ENCODE measurements at regions not wholly inside any gene's neighbourhood (a gene's known extent, or its start where the extent isn't known, plus 50 kb on each side); places are given as distances from the start of the nearest gene placed in this dataset.

DNA sequence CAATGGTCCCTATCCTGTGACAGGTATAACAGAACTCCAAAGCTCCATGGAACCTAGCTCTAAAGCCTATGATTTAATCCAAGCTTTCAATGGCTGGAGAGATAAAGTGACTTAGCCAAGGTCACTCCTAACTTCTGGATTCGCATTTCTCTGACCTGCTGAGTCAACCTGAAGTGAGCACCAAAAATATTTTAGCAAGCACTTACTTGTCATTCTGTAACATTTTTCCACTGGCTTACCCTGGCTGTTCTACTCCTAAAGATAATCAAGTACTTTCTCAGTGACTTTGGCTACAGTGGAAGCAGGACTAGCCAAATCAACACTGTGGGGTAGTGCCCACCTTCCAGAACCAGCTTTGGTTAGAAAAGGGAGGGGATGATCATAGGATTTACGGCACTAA lies 188.3 kb downstream of the OGFRL1 start:
- H3K27ac ChIP-seq (ENCODE audit: insufficient read length, low read depth, low read length) = no peak overlapping the region

More for the DNA sequence above, 188.3 kb downstream of the OGFRL1 start:
- Histone ChIP-seq H2BK12ac (ENCODE audit: insufficient read length, low read depth, low read length) (no peak overlapping the region), H3K56ac (ENCODE audit: insufficient read length, low read depth, low read length) (no peak overlapping the region), H2BK5ac (ENCODE audit: insufficient read length, low read length) (no peak overlapping the region), H2BK15ac (ENCODE audit: low read depth, low read length) (no peak overlapping the region), H3K23ac (ENCODE audit: insufficient read length, low read depth, low read length) (no peak overlapping the region), H3K18ac (ENCODE audit: insufficient read length, low read depth, low read length) (no peak overlapping the region), H3K79me1 (ENCODE audit: insufficient read depth, low read depth, low read length, poor library complexity, severe bottlenecking) (no peaks in the 10 kb centered on the region), H4K91ac (ENCODE audit: insufficient read length, low read depth, low read length) (no peak overlapping the region), H2AFZ (ENCODE audit: low read length) (no peak overlapping the region), H3K14ac (ENCODE audit: insufficient read depth, low read length) (no peak overlapping the region), H3K27me3 (ENCODE audit: insufficient read depth, low read length) (no peaks in the 10 kb centered on the region), H3K4me2 (ENCODE audit: insufficient read depth, insufficient read length, low read length) (no peak overlapping the region), H2AK5ac (ENCODE audit: insufficient read length, low read length) (no peak overlapping the region), H2BK20ac (ENCODE audit: low read depth, low read length, poor library complexity, severe bottlenecking) (no peak overlapping the region), H4K5ac (ENCODE audit: insufficient read length, low read depth, low read length) (peak overlapping the region; percentile 65), H3K4me1 (ENCODE audit: insufficient read depth, low read length) (no peaks in the 10 kb centered on the region; the same call in 1 of the 2 replicates), H3K23me2 (ENCODE audit: insufficient read length, low read depth, low read length, poor library complexity, severe bottlenecking) (no peaks in the 10 kb centered on the region), H3T11ph (ENCODE audit: low read length) (no peak overlapping the region), H3K79me2 (ENCODE audit: insufficient read depth, low read length) (no peaks in the 10 kb centered on the region), H4K8ac (replicated peaks; ENCODE audit: insufficient read length, low read depth, low read length) (no peak overlapping the region), H3K4ac (ENCODE audit: low read depth, low read length) (no peak overlapping the region), H2BK120ac (ENCODE audit: low read depth, low read length, poor library complexity, severe bottlenecking) (no peak overlapping the region), H4K20me1 (ENCODE audit: control insufficient read depth, insufficient read depth, insufficient read length) (no peaks in the 10 kb centered on the region), H3K9me3 (ENCODE audit: control insufficient read depth, low read depth, low read length) (no peaks in the 10 kb centered on the region), H3K9ac (ENCODE audit: extremely low read depth, insufficient read length, low read length) (no peak overlapping the region)
- no CpG with 5 or more reads among the region's 2 CpGs for WGBS (ENCODE audit: extremely low coverage, insufficient read length, low lambda C conversion rate)
- H3K9me3 Mint-ChIP-seq = no peaks in the 10 kb centered on the region
- TF ChIP-seq, protein P1, sequence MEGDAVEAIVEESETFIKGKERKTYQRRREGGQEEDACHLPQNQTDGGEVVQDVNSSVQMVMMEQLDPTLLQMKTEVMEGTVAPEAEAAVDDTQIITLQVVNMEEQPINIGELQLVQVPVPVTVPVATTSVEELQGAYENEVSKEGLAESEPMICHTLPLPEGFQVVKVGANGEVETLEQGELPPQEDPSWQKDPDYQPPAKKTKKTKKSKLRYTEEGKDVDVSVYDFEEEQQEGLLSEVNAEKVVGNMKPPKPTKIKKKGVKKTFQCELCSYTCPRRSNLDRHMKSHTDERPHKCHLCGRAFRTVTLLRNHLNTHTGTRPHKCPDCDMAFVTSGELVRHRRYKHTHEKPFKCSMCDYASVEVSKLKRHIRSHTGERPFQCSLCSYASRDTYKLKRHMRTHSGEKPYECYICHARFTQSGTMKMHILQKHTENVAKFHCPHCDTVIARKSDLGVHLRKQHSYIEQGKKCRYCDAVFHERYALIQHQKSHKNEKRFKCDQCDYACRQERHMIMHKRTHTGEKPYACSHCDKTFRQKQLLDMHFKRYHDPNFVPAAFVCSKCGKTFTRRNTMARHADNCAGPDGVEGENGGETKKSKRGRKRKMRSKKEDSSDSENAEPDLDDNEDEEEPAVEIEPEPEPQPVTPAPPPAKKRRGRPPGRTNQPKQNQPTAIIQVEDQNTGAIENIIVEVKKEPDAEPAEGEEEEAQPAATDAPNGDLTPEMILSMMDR (conservative IDR thresholded peaks at IDR 0.05) = no peak
- DNase-seq = no peak
- H3K4me1 Mint-ChIP-seq = peaks cover 10 to 17% of the 10 kb centered on the region in 2 experiments
- no peak overlapping the region; a peak in 1 of 7 replicates for H3K27ac Mint-ChIP-seq
- no peaks in the 10 kb centered on the region for H3K36me3 Mint-ChIP-seq (ENCODE audit: insufficient read depth in 1 of 3, low read depth in 3 of 3)
- H3K4me3 Mint-ChIP-seq = no peak overlapping the region
- H3K27me3 Mint-ChIP-seq (ENCODE audit: low read depth) = no peaks in the 10 kb centered on the region
